ENCODE measurements at regions not wholly inside any gene's neighbourhood (a gene's known extent, or its start where the extent isn't known, plus 50 kb on each side); places are given as distances from the start of the nearest gene placed in this dataset.

GRCh38 chr2:88236666-88237065 lies 66.5 kb downstream of the THNSL2 start:
- no peak overlapping the region for H3K9ac ChIP-seq (ENCODE audit: low read length)
- H3K27ac ChIP-seq (ENCODE audit: low read length) = no peak overlapping the region
- H3K36me3 ChIP-seq (replicated peaks; ENCODE audit: low read depth, low read length) = no peaks in the 10 kb centered on the region
- no peak overlapping the region for H3K4me2 ChIP-seq (ENCODE audit: low read length)
- no peaks in the 10 kb centered on the region for H3K27me3 ChIP-seq (ENCODE audit: low read depth, low read length)
- no peaks in the 10 kb centered on the region for H4K20me1 ChIP-seq (ENCODE audit: insufficient read depth, low read length)
- H3K4me1 ChIP-seq (ENCODE audit: low read length) = no peaks in the 10 kb centered on the region
- H3K4me3 ChIP-seq (ENCODE audit: low read length) = no peak overlapping the region
- H3K9me3 ChIP-seq (ENCODE audit: insufficient read depth, low read length) = no peaks in the 10 kb centered on the region
- no peaks in the 10 kb centered on the region for H3K79me2 ChIP-seq (ENCODE audit: low read length)
- no peak overlapping the region for H2AFZ ChIP-seq (ENCODE audit: low read depth, low read length)
- TF ChIP-seq EZH2phosphoT487 (IDR thresholded peaks at IDR 0.05; ENCODE audit: low read depth) = no peak
- TF ChIP-seq CTCF (IDR thresholded peaks at IDR 0.05; ENCODE audit: low read depth, low read length) = no peak
